ENCODE measurements at regions not wholly inside any gene's neighbourhood (a gene's known extent, or its start where the extent isn't known, plus 50 kb on each side); places are given as distances from the start of the nearest gene placed in this dataset.
A peak's percentile ranks its signal among the peaks of the same experiment; 100 is the strongest.

- H3K27ac Mint-ChIP-seq: peak overlapping the region; percentile 87
- ATAC-seq (ENCODE audit: poor library complexity) (peak; percentile 93), DNase-seq (peak in 11 of 14 experiments; percentile 8 to 86 (median 37))
- CTCF ChIA-PET: no interaction called here
- H3K27me3 ChIP-seq (ENCODE audit: control insufficient read depth in 1 of 2, insufficient read depth in 2 of 2, low read length in 2 of 2): no peaks in the 10 kb centered on the region
- H3K27me3 Mint-ChIP-seq: peaks cover 6% of the 10 kb centered on the region
- intact Hi-C loops (cut with DNase I, micrococcal nuclease): no loop called here
- peaks cover 35% of the 10 kb centered on the region for H3K4me1 ChIP-seq (ENCODE audit: insufficient read depth, low read length)
- peaks cover 26% of the 10 kb centered on the region for H3K4me1 Mint-ChIP-seq (ENCODE audit: low read depth)
- H3K4me3 Mint-ChIP-seq: peak overlapping the region; percentile 46
- no peaks in the 10 kb centered on the region for H3K36me3 Mint-ChIP-seq (ENCODE audit: low read depth)
- no peak for TF ChIP-seq CTCF (IDR thresholded peaks at IDR 0.05)
- H3K4me3 ChIP-seq (ENCODE audit: low read length): no peak overlapping the region
- H3K9me3 ChIP-seq (ENCODE audit: control insufficient read depth in 1 of 2, insufficient read depth in 1 of 2, low read length in 2 of 2): no peaks in the 10 kb centered on the region
- H3K9me3 Mint-ChIP-seq: no peaks in the 10 kb centered on the region
- H3K36me3 ChIP-seq (ENCODE audit: insufficient read depth, low read length): no peaks in the 10 kb centered on the region
- no peak overlapping the region for H3K27ac ChIP-seq (ENCODE audit: low read depth in 1 of 2, low read length in 2 of 2)
- POLR2A ChIA-PET: interaction anchor here (0.7 to 1.6 kb wide), 4 partner anchors 24 to 178 kb away, joined by 3 to 9 read pairs (median 4); partner anchors contain the start of gene SFSWAP
Observed at GRCh38 chr12:131536337-131536736, 174.6 kb upstream of the SFSWAP start.

GRCh38 chr12:131536766-131537165, 174.1 kb upstream of the SFSWAP start:
- ChIA-PET CTCF (no interaction called here), POLR2A (interaction anchor here (0.7 to 1.6 kb wide), 4 partner anchors 25 to 178 kb away, joined by 3 to 9 read pairs (median 4); partner anchors contain the start of gene SFSWAP)
- no peak for TF ChIP-seq CTCF (IDR thresholded peaks at IDR 0.05)
- Histone ChIP-seq H3K4me1 (ENCODE audit: insufficient read depth, low read length) (peaks cover 31% of the 10 kb centered on the region), H3K36me3 (ENCODE audit: insufficient read depth, low read length) (no peaks in the 10 kb centered on the region), H3K9me3 (ENCODE audit: control insufficient read depth in 1 of 2, insufficient read depth in 1 of 2, low read length in 2 of 2) (no peaks in the 10 kb centered on the region), H3K27me3 (ENCODE audit: control insufficient read depth in 1 of 2, insufficient read depth in 2 of 2, low read length in 2 of 2) (no peaks in the 10 kb centered on the region), H3K27ac (ENCODE audit: low read depth in 1 of 2, low read length in 2 of 2) (no peak overlapping the region), H3K4me3 (ENCODE audit: low read length) (no peak overlapping the region)
- intact Hi-C loops (cut with DNase I, micrococcal nuclease): no loop called here
- H3K4me3 Mint-ChIP-seq: peak overlapping the region; percentile 46
- no peak for DNase-seq
- peak overlapping the region; percentile 87 for H3K27ac Mint-ChIP-seq
- peaks cover 5% of the 10 kb centered on the region for H3K27me3 Mint-ChIP-seq
- H3K9me3 Mint-ChIP-seq: no peaks in the 10 kb centered on the region
- H3K36me3 Mint-ChIP-seq (ENCODE audit: low read depth): no peaks in the 10 kb centered on the region
- peaks cover 22% of the 10 kb centered on the region for H3K4me1 Mint-ChIP-seq (ENCODE audit: low read depth)
- ATAC-seq (ENCODE audit: poor library complexity): no peak

GRCh38 chr12:131537267-131537958, 173.5 kb upstream of the SFSWAP start:
- H3K4me3 ChIP-seq (ENCODE audit: low read length): no peak overlapping the region
- no peaks in the 10 kb centered on the region for H3K27me3 ChIP-seq (ENCODE audit: control insufficient read depth in 1 of 2, insufficient read depth in 2 of 2, low read length in 2 of 2)
- DNase-seq: peak in 1 of 14 experiments; percentile 34
- H3K27ac ChIP-seq (ENCODE audit: low read depth in 1 of 2, low read length in 2 of 2): no peak overlapping the region
- peaks cover 18% of the 10 kb centered on the region for H3K4me1 Mint-ChIP-seq (ENCODE audit: low read depth)
- peak overlapping the region; percentile 87 for H3K27ac Mint-ChIP-seq
- POLR2A ChIA-PET: interaction anchor here (1.6 kb wide), 1 partner anchor 26 kb away, joined by 9 read pairs; no protein-coding TSS in a partner anchor
- H3K9me3 Mint-ChIP-seq: no peaks in the 10 kb centered on the region
- H3K27me3 Mint-ChIP-seq: no peaks in the 10 kb centered on the region
- no peak overlapping the region for H3K4me3 Mint-ChIP-seq
- no peaks in the 10 kb centered on the region for H3K9me3 ChIP-seq (ENCODE audit: control insufficient read depth in 1 of 2, insufficient read depth in 1 of 2, low read length in 2 of 2)
- H3K36me3 ChIP-seq (ENCODE audit: insufficient read depth, low read length): no peaks in the 10 kb centered on the region
- TF ChIP-seq CTCF (IDR thresholded peaks at IDR 0.05): no peak
- intact Hi-C loops (cut with DNase I, micrococcal nuclease): no loop called here
- CTCF ChIA-PET: no interaction called here
- peaks cover 28% of the 10 kb centered on the region for H3K4me1 ChIP-seq (ENCODE audit: insufficient read depth, low read length)
- no peak for ATAC-seq (ENCODE audit: poor library complexity)
- H3K36me3 Mint-ChIP-seq (ENCODE audit: low read depth): no peaks in the 10 kb centered on the region
